AG04449 (cell line): ENCODE measurements at regions not wholly inside any gene's neighbourhood (a gene's known extent, or its start where the extent isn't known, plus 50 kb on each side); places are given as distances from the start of the nearest gene placed in this dataset.

ENCODE experiments used
- CTCF ChIA-PET: fragments of 350-600 bp; formaldehyde crosslinking; extraction: SDS; loops from one replicate; lab custom pipeline; 2021; ENCODE audit warnings: antibody characterized with exemption; lab: Yijun Ruan, JAX
- POLR2A ChIA-PET: fragments of 400-600, 350-600 bp; formaldehyde crosslinking; extraction: SDS; loops from one replicate; lab custom pipeline; 2020; ENCODE audit warnings: antibody characterized with exemption, inconsistent platforms; lab: Yijun Ruan, JAX
- DNase-seq: peaks from one replicate; pipeline ENCODE4 v3.0.0-alpha.2; 2010; ENCODE audit warnings: low read depth, low spot score
- H3K4me3 ChIP-seq: 2 replicates; pipeline ENCODE4 v1.5.1; 2011; ENCODE audit warnings: low read depth, mild to moderate bottlenecking, control low read depth, low read length
- CTCF ChIP-seq: IDR thresholded peaks from one replicate; pipeline ENCODE4 v1.5.1; 2011; ENCODE audit warnings: mild to moderate bottlenecking, moderate library complexity, low read length, control low read depth, inconsistent platforms; ENCODE audit not compliant: insufficient read depth; ENCODE audit errors: missing control alignments

DNA sequence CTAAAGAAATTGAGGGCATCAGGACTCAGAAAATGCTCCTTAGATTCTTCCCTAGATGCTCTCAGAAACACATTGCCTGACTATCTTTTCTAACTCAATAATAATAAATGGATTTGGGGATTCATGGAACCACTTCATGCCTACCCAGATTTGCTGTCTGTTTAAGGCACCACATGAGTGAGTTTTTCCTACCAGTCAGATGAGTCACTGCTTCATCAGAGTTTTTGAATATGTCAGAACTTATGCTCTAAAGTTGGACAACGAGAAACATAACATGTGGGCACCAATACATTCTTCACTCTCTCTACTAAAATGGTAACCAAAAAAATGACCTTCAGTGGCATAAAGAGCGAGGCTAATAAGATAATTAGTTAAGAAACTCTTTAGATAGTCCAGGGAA, 1135.1 kb downstream of the TUSC7 start:
- POLR2A ChIA-PET = no interaction called here

DNA sequence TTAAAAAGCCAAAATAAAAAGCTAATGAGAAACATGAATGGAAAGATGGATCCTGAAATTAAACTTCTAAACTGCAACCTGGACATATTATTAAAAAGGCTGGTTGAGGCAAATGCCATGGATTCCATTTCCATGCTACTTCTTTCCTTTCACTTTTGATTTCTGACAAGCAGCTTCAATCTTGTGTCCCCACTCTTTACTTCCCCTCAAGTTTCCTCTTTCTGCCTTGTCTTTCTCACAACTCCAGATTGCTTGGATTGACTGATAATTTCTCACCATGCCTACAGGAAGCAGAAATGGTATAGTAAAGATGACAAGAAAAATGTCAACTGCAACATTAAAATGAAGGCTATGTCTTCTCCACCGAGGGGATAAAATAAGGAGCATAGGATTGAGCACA, 1136.7 kb downstream of the TUSC7 start:
- CTCF ChIA-PET = interaction anchor here (1.1 kb wide), 1 partner anchor 152 kb away, joined by 3 read pairs; no protein-coding TSS in a partner anchor
- no peak for DNase-seq
- no peak overlapping the region for H3K4me3 ChIP-seq
- POLR2A ChIA-PET = no interaction called here
- TF ChIP-seq CTCF = no peak

More for the DNA sequence above, 1135.1 kb downstream of the TUSC7 start:
- H3K4me3 ChIP-seq = no peak overlapping the region
- CTCF ChIA-PET = interaction anchor here (0.6 kb wide), 2 partner anchors 13 to 1988 kb away, joined by 3 to 5 read pairs; no protein-coding TSS in a partner anchor
- DNase-seq = peak; percentile 14
- no peak for TF ChIP-seq CTCF

DNA sequence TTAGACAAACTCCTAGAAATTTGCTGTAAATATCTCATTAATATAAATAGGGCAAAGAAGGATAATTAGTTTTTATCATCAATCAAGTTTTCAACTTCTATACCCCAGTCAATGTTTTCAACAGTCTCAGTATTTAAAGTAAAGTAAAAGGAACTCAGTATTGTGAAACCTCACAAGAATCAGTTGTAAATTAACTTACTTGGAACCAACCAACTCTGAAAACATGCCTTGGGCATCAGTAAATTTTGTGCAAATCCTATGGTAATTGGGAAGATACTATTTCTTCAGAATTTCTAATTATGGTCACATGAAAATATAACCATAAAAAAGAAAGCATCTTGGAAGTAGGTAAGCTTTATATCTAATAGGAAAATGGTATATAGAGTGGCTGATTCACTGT, 1139.0 kb downstream of the TUSC7 start:
- TF ChIP-seq CTCF = no peak
- CTCF ChIA-PET = no interaction called here
- POLR2A ChIA-PET = no interaction called here
- H3K4me3 ChIP-seq = no peak overlapping the region
- DNase-seq = no peak

DNA sequence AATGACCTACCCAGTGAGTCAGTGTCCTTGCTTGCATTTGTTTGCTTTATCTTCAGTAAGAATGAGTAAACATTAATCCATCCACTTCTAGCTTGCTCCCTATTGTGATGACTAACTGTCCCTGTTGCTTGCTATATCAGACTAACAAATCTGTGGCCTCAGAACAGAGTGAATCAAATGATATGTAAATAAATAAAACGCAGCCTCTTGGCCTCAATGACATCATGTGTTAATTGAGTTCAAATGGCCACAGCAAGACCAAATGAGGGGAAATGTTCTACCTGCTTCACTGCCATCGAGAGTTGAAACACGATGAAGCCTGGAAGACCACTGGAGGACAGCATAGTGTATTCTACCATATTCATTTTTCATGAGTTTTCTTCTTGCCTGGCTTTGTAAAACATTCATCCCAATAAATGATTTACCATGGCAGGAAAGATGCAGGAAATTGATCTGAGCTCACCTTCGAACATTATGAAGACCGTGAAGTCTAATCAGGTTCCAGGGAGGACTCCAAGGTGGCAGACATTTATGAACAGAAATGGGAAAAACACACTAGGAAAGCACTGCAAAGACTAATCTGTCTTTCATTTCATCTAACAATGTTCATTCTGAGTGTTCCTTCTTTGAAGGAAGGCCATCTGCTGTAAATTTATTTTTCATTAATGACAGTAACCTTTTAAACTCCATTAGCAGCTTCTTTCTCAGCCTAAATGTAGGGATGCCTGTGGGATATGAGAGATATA, 1144.5 kb downstream of the TUSC7 start:
- DNase-seq = no peak
- CTCF ChIA-PET = no interaction called here
- no peak for TF ChIP-seq CTCF
- H3K4me3 ChIP-seq = no peak overlapping the region
- POLR2A ChIA-PET = no interaction called here

GRCh38 chr3:117856354-117856753, 1146.8 kb downstream of the TUSC7 start:
- no peak overlapping the region for H3K4me3 ChIP-seq
- CTCF ChIA-PET = no interaction called here
- POLR2A ChIA-PET = no interaction called here
- DNase-seq = no peak
- TF ChIP-seq CTCF = no peak

- ChIA-PET POLR2A (no interaction called here), CTCF (no interaction called here)
- no peak for DNase-seq
- no peak overlapping the region for H3K4me3 ChIP-seq
- no peak for TF ChIP-seq CTCF
These were observed 1153.6 kb downstream of the TUSC7 start for GRCh38 chr3:117863146-117863545.
